Neuronal stem cell (in vitro differentiated cells): ENCODE measurements at regions not wholly inside any gene's neighbourhood (a gene's known extent, or its start where the extent isn't known, plus 50 kb on each side); places are given as distances from the start of the nearest gene placed in this dataset.
A peak's percentile ranks its signal among the peaks of the same experiment; 100 is the strongest.

Experiments
- DNase-seq: peaks from one replicate; pipeline ENCODE4 v3.0.0-alpha.2; 2013; ENCODE audit warnings: low spot score
- H2AFZ ChIP-seq: one replicate; pipeline ENCODE4 v1.6.1; 2013; ENCODE audit warnings: mild to moderate bottlenecking, low read length, inconsistent platforms
- H2AK5ac ChIP-seq: 2 replicates; pipeline ENCODE4 v1.6.1; 2013; ENCODE audit warnings: low read depth, mild to moderate bottlenecking, inconsistent platforms, low read length, moderate library complexity, mixed read lengths
- H2BK120ac ChIP-seq: 2 replicates; pipeline ENCODE4 v1.6.1; 2013; ENCODE audit warnings: low read depth, mild to moderate bottlenecking, inconsistent platforms, low read length, moderate library complexity, mixed read lengths
- H2BK12ac ChIP-seq: one replicate; pipeline ENCODE4 v1.6.1; 2013; ENCODE audit warnings: low read length, inconsistent platforms
- H2BK15ac ChIP-seq: 2 replicates; pipeline ENCODE4 v1.6.1; 2013; ENCODE audit warnings: mild to moderate bottlenecking, low read length, inconsistent platforms, mixed read lengths
- H2BK5ac ChIP-seq: one replicate; pipeline ENCODE4 v1.6.1; 2013; ENCODE audit warnings: inconsistent platforms, mild to moderate bottlenecking, low read length, moderate library complexity
- H3K14ac ChIP-seq: one replicate; pipeline ENCODE4 v1.6.1; 2013; ENCODE audit warnings: low read length, inconsistent platforms
- H3K18ac ChIP-seq: 2 replicates; pipeline ENCODE4 v1.6.1; 2013; ENCODE audit warnings: low read length, inconsistent platforms
- H3K23ac ChIP-seq: 2 replicates; pipeline ENCODE4 v1.6.1; 2013; ENCODE audit warnings: low read depth, mild to moderate bottlenecking, mixed read lengths, low read length, inconsistent platforms; ENCODE audit not compliant: poor library complexity
- H3K27ac ChIP-seq: replicated peaks from 3 replicates; pipeline ENCODE4 v1.5.1; 2013; ENCODE audit warnings: low read length, inconsistent platforms
- H3K27me3 ChIP-seq, 3 experiments: 2 replicates each; pipeline ENCODE4 v1.6.1; 2013; ENCODE audit warnings: low read length in 3 of 3, mild to moderate bottlenecking in 2 of 3, inconsistent platforms in 1 of 3, low read depth in 1 of 3, mixed read lengths in 1 of 3, moderate library complexity in 1 of 3; ENCODE audit not compliant: control insufficient read depth in 3 of 3, insufficient read depth in 3 of 3
- H3K36me3 ChIP-seq, 2 donors: replicated peaks in 1 of 2; 2 replicates each; pipeline ENCODE4 v1.6.1; 2013; ENCODE audit warnings: low read length in 2 of 2; ENCODE audit not compliant: control insufficient read depth in 2 of 2, insufficient read depth in 2 of 2
- H3K4ac ChIP-seq: 2 replicates; pipeline ENCODE4 v1.6.1; 2013; ENCODE audit warnings: inconsistent platforms, mild to moderate bottlenecking, low read length, moderate library complexity
- H3K4me1 ChIP-seq, 2 donors: 1 replicate in 1 of 2; 2 replicates in 1 of 2; pipeline ENCODE4 v1.6.1; 2013; ENCODE audit warnings: low read length in 2 of 2, low read depth in 1 of 2; ENCODE audit not compliant: control insufficient read depth in 2 of 2, insufficient read depth in 1 of 2
- H3K4me2 ChIP-seq: one replicate; pipeline ENCODE4 v1.6.1; 2013; ENCODE audit warnings: mild to moderate bottlenecking, low read length, inconsistent platforms; ENCODE audit not compliant: insufficient read depth, poor library complexity, severe bottlenecking
- H3K4me3 ChIP-seq, 2 donors: 2 replicates each; pipeline ENCODE4 v1.5.1; 2013; ENCODE audit warnings: low read length in 2 of 2, mild to moderate bottlenecking in 2 of 2, inconsistent platforms in 1 of 2, moderate library complexity in 1 of 2
- H3K79me1 ChIP-seq: one replicate; pipeline ENCODE4 v1.6.1; 2013; ENCODE audit warnings: low read depth, mild to moderate bottlenecking, inconsistent platforms, low read length, moderate library complexity
- H3K9ac ChIP-seq: one replicate; pipeline ENCODE4 v1.6.1; 2013; ENCODE audit warnings: mild to moderate bottlenecking, low read depth, low read length, inconsistent platforms; ENCODE audit not compliant: poor library complexity
- H3K9me3 ChIP-seq, 2 donors: replicated peaks in 1 of 2; 2 replicates each; pipeline versions ENCODE3 to v1.6.1; 2013; ENCODE audit warnings: low read length in 2 of 2, mild to moderate bottlenecking in 2 of 2, inconsistent platforms in 1 of 2, low read depth in 1 of 2, mixed read lengths in 1 of 2, moderate library complexity in 1 of 2; ENCODE audit not compliant: control insufficient read depth in 2 of 2, insufficient read depth in 1 of 2
- H4K8ac ChIP-seq: one replicate; pipeline ENCODE4 v1.6.1; 2013; ENCODE audit warnings: low read depth, mild to moderate bottlenecking, inconsistent platforms, low read length, moderate library complexity
- H4K91ac ChIP-seq: one replicate; pipeline ENCODE4 v1.6.1; 2013; ENCODE audit warnings: low read length, low read depth, mild to moderate bottlenecking, inconsistent platforms; ENCODE audit not compliant: poor library complexity
- WGBS, 2 donors: extraction: QIAGEN DNeasy Blood & Tissue Kit; methylation state at CpG; one replicate each; pipeline ENCODE4 v1.1.7; 2013; ENCODE audit warnings: missing lambda C conversion rate in 2 of 2, mixed read lengths in 1 of 2; ENCODE audit not compliant: insufficient read length in 2 of 2, insufficient replicate concordance in 1 of 2; ENCODE audit errors: extremely low coverage in 2 of 2; 5-methylcytosine and 5-hydroxymethylcytosine counted together

- H4K91ac ChIP-seq: no peak overlapping the region
- H3K4ac ChIP-seq: no peak overlapping the region
- no peaks in the 10 kb centered on the region for H3K79me1 ChIP-seq
- no peaks in the 10 kb centered on the region for H3K36me3 ChIP-seq
- H3K4me2 ChIP-seq: no peak overlapping the region
- H3K27ac ChIP-seq: no peak overlapping the region
- no peak overlapping the region for H3K23ac ChIP-seq
- H3K27me3 ChIP-seq: no peaks in the 10 kb centered on the region
- H3K18ac ChIP-seq: no peak overlapping the region
- H3K14ac ChIP-seq: no peak overlapping the region
- H3K9me3 ChIP-seq: no peaks in the 10 kb centered on the region
- H3K4me1 ChIP-seq: no peaks in the 10 kb centered on the region
- H4K8ac ChIP-seq: no peak overlapping the region
- no peak overlapping the region for H2BK12ac ChIP-seq
- no peak for DNase-seq
- no peak overlapping the region for H2BK5ac ChIP-seq
- H2AFZ ChIP-seq: no peak overlapping the region
- no peak overlapping the region for H2BK15ac ChIP-seq
- H2AK5ac ChIP-seq: no peak overlapping the region
- H2BK120ac ChIP-seq: no peak overlapping the region
- WGBS, 2 donors: no CpG with 5 or more reads among the region's 7 CpGs
- no peak overlapping the region for H3K4me3 ChIP-seq
- no peak overlapping the region for H3K9ac ChIP-seq
These were observed 513.7 kb upstream of the PTGER4 start for GRCh38 chr5:40165789-40166728.

GRCh38 chr5:40165106-40165788 lies 514.5 kb upstream of the PTGER4 start:
- Histone ChIP-seq H4K91ac (no peak overlapping the region), H3K4me1 (no peaks in the 10 kb centered on the region), H2BK120ac (no peak overlapping the region), H4K8ac (no peak overlapping the region), H2AFZ (no peak overlapping the region), H3K4ac (no peak overlapping the region), H3K9me3 (no peaks in the 10 kb centered on the region), H3K23ac (no peak overlapping the region), H2BK12ac (no peak overlapping the region), H3K9ac (no peak overlapping the region), H3K18ac (peak overlapping the region; percentile 24), H3K14ac (peak overlapping the region; percentile 67), H3K27me3 (no peaks in the 10 kb centered on the region), H2BK5ac (no peak overlapping the region), H3K4me3 (no peak overlapping the region), H3K79me1 (no peaks in the 10 kb centered on the region), H3K27ac (no peak overlapping the region), H3K4me2 (no peak overlapping the region), H2BK15ac (no peak overlapping the region), H2AK5ac (no peak overlapping the region), H3K36me3 (no peaks in the 10 kb centered on the region)
- no peak for DNase-seq
- no CpG with 5 or more reads among the region's 6 CpGs for WGBS, 2 donors

- Histone ChIP-seq H3K27me3 (no peaks in the 10 kb centered on the region), H3K4ac (no peak overlapping the region), H2AFZ (no peak overlapping the region), H4K8ac (no peak overlapping the region), H3K27ac (no peak overlapping the region), H3K36me3 (no peaks in the 10 kb centered on the region), H2BK12ac (no peak overlapping the region), H3K4me3 (no peak overlapping the region), H2AK5ac (no peak overlapping the region), H2BK120ac (no peak overlapping the region), H3K9me3 (no peaks in the 10 kb centered on the region), H3K4me1 (no peaks in the 10 kb centered on the region), H2BK5ac (no peak overlapping the region), H3K79me1 (no peaks in the 10 kb centered on the region), H3K9ac (no peak overlapping the region), H4K91ac (no peak overlapping the region), H3K14ac (peak overlapping the region; percentile 56), H3K18ac (no peak overlapping the region), H3K4me2 (no peak overlapping the region), H3K23ac (no peak overlapping the region), H2BK15ac (no peak overlapping the region)
- no CpG with 5 or more reads among the region's 7 CpGs for WGBS, 2 donors
- no peak for DNase-seq
These were observed 519.3 kb upstream of the PTGER4 start for GRCh38 chr5:40160435-40160834.

GRCh38 chr5:40154194-40154593 lies 525.5 kb upstream of the PTGER4 start:
- Histone ChIP-seq H3K27me3 (no peaks in the 10 kb centered on the region), H3K18ac (no peak overlapping the region), H3K4ac (no peak overlapping the region), H3K4me2 (no peak overlapping the region), H2BK5ac (no peak overlapping the region), H2AFZ (no peak overlapping the region), H4K8ac (no peak overlapping the region), H2AK5ac (no peak overlapping the region), H2BK12ac (no peak overlapping the region), H4K91ac (no peak overlapping the region), H3K9me3 (no peaks in the 10 kb centered on the region), H3K27ac (no peak overlapping the region), H3K23ac (no peak overlapping the region), H3K4me1 (no peaks in the 10 kb centered on the region), H3K79me1 (no peaks in the 10 kb centered on the region), H3K9ac (no peak overlapping the region), H3K36me3 (no peaks in the 10 kb centered on the region), H3K4me3 (no peak overlapping the region), H2BK120ac (no peak overlapping the region), H3K14ac (no peak overlapping the region), H2BK15ac (no peak overlapping the region)
- DNase-seq: no peak
- WGBS, 2 donors: no CpG with 5 or more reads among the region's 1 CpG
